Loucy (cell line): ENCODE measurements at regions not wholly inside any gene's neighbourhood (a gene's known extent, or its start where the extent isn't known, plus 50 kb on each side); places are given as distances from the start of the nearest gene placed in this dataset.
A peak's percentile ranks its signal among the peaks of the same experiment; 100 is the strongest.
"Not testable (repeated sequence)": the region's sequence is repeated elsewhere in the genome, so short reads cannot be mapped to it uniquely, and the experiment has no call there.

Experiments
- H2AFZ ChIP-seq: fragments of 200-600 bp; sonication (generic); 2 replicates; pipeline ENCODE4 v1.6.0; 2016; ENCODE audit warnings: antibody characterized with exemption, mild to moderate bottlenecking, low read length, moderate library complexity
- H3F3A ChIP-seq: fragments of 200-600 bp; 2 replicates; pipeline ENCODE4 v1.6.0; 2016; ENCODE audit warnings: antibody characterized with exemption, low read depth, mild to moderate bottlenecking
- H3K27me3 ChIP-seq: fragments of 200-600 bp; sonication (generic); 2 replicates; pipeline ENCODE4 v1.6.1; 2014; ENCODE audit warnings: low read length, mild to moderate bottlenecking; ENCODE audit not compliant: insufficient read depth, poor library complexity, severe bottlenecking
- H3K36me3 ChIP-seq: fragments of 200-600 bp; sonication (generic); 2 replicates; pipeline ENCODE4 v1.6.1; 2016; ENCODE audit warnings: low read length; ENCODE audit not compliant: insufficient read depth
- H3K4me1 ChIP-seq: fragments of 200-600 bp; sonication (generic); 2 replicates; pipeline ENCODE4 v1.5.1; 2014; ENCODE audit warnings: low read length, mild to moderate bottlenecking; ENCODE audit not compliant: insufficient read depth, poor library complexity, severe bottlenecking
- H3K4me2 ChIP-seq: fragments of 200-600 bp; sonication (generic); 2 replicates; pipeline ENCODE4 v1.6.0; 2014; ENCODE audit warnings: antibody characterized with exemption, low read length, low read depth, mild to moderate bottlenecking; ENCODE audit not compliant: poor library complexity, severe bottlenecking
- H3K4me3 ChIP-seq: fragments of 200-600 bp; sonication (generic); 2 replicates; pipeline ENCODE4 v1.5.1; 2014; ENCODE audit warnings: low read length, mild to moderate bottlenecking, mixed read lengths; ENCODE audit not compliant: poor library complexity, severe bottlenecking
- H3K79me2 ChIP-seq: fragments of 200-600 bp; sonication (generic); 2 replicates; pipeline ENCODE4 v1.6.1; 2014; ENCODE audit warnings: low read length; ENCODE audit not compliant: insufficient read depth
- H3K9ac ChIP-seq: fragments of 200-600 bp; sonication (generic); 2 replicates; pipeline ENCODE4 v1.6.0; 2014; ENCODE audit warnings: mild to moderate bottlenecking, low read depth, low read length, moderate library complexity; ENCODE audit not compliant: poor library complexity, severe bottlenecking
- H3K9me2 ChIP-seq: fragments of 200-600 bp; sonication (generic); replicated peaks from 2 replicates; pipeline ENCODE4 v1.6.1; 2016; ENCODE audit warnings: low read depth, low read length, mixed read lengths
- H3K9me3 ChIP-seq: fragments of 200-600 bp; sonication (generic); 2 replicates; pipeline ENCODE4 v1.6.1; 2014; ENCODE audit warnings: mild to moderate bottlenecking, antibody characterized with exemption, low read length, low read depth; ENCODE audit not compliant: insufficient read depth
- H4K20me1 ChIP-seq: fragments of 200-600 bp; sonication (generic); 2 replicates; pipeline ENCODE4 v1.6.0; 2014; ENCODE audit warnings: antibody characterized with exemption, low read length, mild to moderate bottlenecking; ENCODE audit not compliant: insufficient read depth, poor library complexity, severe bottlenecking
- TF ChIP-seq, protein P1 (sequence below): fragments of 200-600 bp; sonication (generic); conservative IDR thresholded peaks from 2 replicates; pipeline ENCODE4 v1.5.1; 2014; ENCODE audit warnings: mild to moderate bottlenecking, antibody characterized with exemption, low read length

- H4K20me1 ChIP-seq, H3K9ac ChIP-seq, H3K9me2 ChIP-seq, H2AFZ ChIP-seq, H3K79me2 ChIP-seq, H3K4me3 ChIP-seq, H3K4me1 ChIP-seq, H3K9me3 ChIP-seq, H3K27me3 ChIP-seq, H3K4me2 ChIP-seq, H3F3A ChIP-seq, H3K36me3 ChIP-seq: not testable (repeated sequence)
Observed at GRCh38 chr2:89236832-89237450, 545.5 kb downstream of the RPIA start.

DNA sequence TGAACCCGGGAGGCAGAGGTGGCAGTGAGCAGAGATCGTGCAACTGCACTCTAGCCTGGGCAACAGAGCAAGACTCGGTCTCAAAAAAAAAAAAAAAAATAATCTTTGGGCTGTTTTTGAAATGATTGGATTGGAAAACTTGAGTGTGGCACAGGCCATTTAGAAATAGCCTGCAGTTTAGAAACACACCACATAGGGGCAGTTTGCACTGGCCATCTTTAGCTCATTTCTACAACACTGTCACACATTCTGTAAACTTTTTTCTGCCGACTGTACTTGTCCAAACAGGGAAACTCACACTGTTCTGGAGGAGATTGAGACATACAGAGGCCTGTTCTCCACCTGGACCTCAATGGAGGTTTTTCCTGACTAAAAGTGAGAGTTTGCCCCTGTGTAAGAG, 546.3 kb downstream of the RPIA start:
- not testable (repeated sequence) for H3K9me2 ChIP-seq, H3K9ac ChIP-seq, H3F3A ChIP-seq, H3K36me3 ChIP-seq, H3K4me1 ChIP-seq, H3K27me3 ChIP-seq, H3K4me2 ChIP-seq, H3K9me3 ChIP-seq, H2AFZ ChIP-seq, H3K79me2 ChIP-seq, H3K4me3 ChIP-seq, H4K20me1 ChIP-seq

- H4K20me1 ChIP-seq, H3K4me2 ChIP-seq, H3K9ac ChIP-seq, H3F3A ChIP-seq, H2AFZ ChIP-seq, H3K4me3 ChIP-seq, H3K27me3 ChIP-seq, H3K9me2 ChIP-seq, H3K79me2 ChIP-seq, H3K9me3 ChIP-seq, H3K36me3 ChIP-seq, H3K4me1 ChIP-seq: not testable (repeated sequence)
- TF ChIP-seq, protein P1, sequence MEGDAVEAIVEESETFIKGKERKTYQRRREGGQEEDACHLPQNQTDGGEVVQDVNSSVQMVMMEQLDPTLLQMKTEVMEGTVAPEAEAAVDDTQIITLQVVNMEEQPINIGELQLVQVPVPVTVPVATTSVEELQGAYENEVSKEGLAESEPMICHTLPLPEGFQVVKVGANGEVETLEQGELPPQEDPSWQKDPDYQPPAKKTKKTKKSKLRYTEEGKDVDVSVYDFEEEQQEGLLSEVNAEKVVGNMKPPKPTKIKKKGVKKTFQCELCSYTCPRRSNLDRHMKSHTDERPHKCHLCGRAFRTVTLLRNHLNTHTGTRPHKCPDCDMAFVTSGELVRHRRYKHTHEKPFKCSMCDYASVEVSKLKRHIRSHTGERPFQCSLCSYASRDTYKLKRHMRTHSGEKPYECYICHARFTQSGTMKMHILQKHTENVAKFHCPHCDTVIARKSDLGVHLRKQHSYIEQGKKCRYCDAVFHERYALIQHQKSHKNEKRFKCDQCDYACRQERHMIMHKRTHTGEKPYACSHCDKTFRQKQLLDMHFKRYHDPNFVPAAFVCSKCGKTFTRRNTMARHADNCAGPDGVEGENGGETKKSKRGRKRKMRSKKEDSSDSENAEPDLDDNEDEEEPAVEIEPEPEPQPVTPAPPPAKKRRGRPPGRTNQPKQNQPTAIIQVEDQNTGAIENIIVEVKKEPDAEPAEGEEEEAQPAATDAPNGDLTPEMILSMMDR, result peak; percentile 48
Observed at GRCh38 chr2:89243114-89243700, 551.7 kb downstream of the RPIA start.

GRCh38 chr2:89244407-89244806, 552.9 kb downstream of the RPIA start:
- not testable (repeated sequence) for H3F3A ChIP-seq, H3K4me1 ChIP-seq, H3K79me2 ChIP-seq, H2AFZ ChIP-seq, H3K4me2 ChIP-seq, H3K27me3 ChIP-seq, H4K20me1 ChIP-seq, H3K9ac ChIP-seq, H3K36me3 ChIP-seq, H3K9me2 ChIP-seq, H3K9me3 ChIP-seq, H3K4me3 ChIP-seq

DNA sequence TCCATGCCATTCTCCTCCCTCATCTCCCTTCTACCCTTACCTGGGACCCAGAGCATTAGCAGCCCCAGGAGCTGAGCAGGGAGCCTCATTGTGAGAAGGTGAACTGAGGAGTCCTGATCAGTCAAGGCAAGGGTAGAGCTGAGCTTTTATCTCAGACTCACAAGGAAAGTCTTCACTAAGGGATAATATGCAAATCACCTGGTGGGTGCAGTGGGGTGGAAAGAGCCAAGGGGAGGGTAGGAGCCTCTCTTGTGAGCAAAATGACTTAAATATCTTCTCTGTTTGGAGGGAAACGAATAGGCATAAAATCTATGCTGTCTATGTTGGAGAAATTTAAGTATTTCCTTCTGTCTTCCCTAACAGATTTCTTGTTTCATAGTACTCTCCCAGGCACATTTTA, 554.0 kb downstream of the RPIA start:
- H3K9ac ChIP-seq, H3K9me3 ChIP-seq, H3K4me3 ChIP-seq, H3K36me3 ChIP-seq, H3K27me3 ChIP-seq, H3K4me2 ChIP-seq, H3K79me2 ChIP-seq, H3K9me2 ChIP-seq, H3F3A ChIP-seq, H3K4me1 ChIP-seq, H4K20me1 ChIP-seq, H2AFZ ChIP-seq: not testable (repeated sequence)

DNA sequence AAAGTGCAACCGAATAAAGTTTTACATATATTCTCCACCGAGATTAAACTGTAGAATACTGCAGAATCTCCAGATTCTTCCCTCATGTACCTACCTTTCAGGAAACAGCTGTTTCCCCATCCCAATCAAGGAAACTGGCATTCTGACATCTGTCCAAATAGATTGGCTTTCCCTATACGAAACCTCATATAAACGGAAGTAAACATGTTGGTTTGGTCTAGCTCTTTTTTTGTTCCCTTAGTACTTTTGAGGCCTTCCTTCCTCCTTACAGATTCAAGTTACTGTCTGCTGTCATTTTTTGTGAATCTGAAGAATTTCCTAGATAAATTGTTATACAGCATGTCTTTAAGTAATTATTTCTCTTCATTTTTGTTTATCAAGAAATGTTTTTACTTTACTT, 554.6 kb downstream of the RPIA start:
- not testable (repeated sequence) for H4K20me1 ChIP-seq, H3K9me3 ChIP-seq, H3K4me3 ChIP-seq, H3K4me1 ChIP-seq, H3K36me3 ChIP-seq, H2AFZ ChIP-seq, H3F3A ChIP-seq, H3K9me2 ChIP-seq, H3K27me3 ChIP-seq, H3K79me2 ChIP-seq, H3K9ac ChIP-seq, H3K4me2 ChIP-seq

GRCh38 chr2:89246620-89247019, 555.1 kb downstream of the RPIA start:
- H3K9me2 ChIP-seq, H3K9me3 ChIP-seq, H3K9ac ChIP-seq, H3K4me2 ChIP-seq, H4K20me1 ChIP-seq, H3K79me2 ChIP-seq, H3F3A ChIP-seq, H2AFZ ChIP-seq, H3K27me3 ChIP-seq, H3K36me3 ChIP-seq, H3K4me3 ChIP-seq, H3K4me1 ChIP-seq: not testable (repeated sequence)
